DND-41 (cell line): ENCODE measurements at regions not wholly inside any gene's neighbourhood (a gene's known extent, or its start where the extent isn't known, plus 50 kb on each side); places are given as distances from the start of the nearest gene placed in this dataset.

Experiments used
- ATAC-seq: fragments of 200-7000 bp; cut with Tn5 transposase; 3 replicates; pipeline ENCODE4 v1.9.1; 2021; ENCODE audit warnings: low read depth; ENCODE audit not compliant: insufficient read depth
- DNase-seq: peaks from one replicate; pipeline ENCODE4 v3.0.0-alpha.2; 2020
- H2AFZ ChIP-seq: 2 replicates; pipeline ENCODE4 v1.6.0; 2012; ENCODE audit warnings: low read depth, low read length
- H3K27ac ChIP-seq: 2 replicates; pipeline ENCODE4 v1.5.1; 2012; ENCODE audit warnings: low read length, inconsistent platforms
- H3K27me3 ChIP-seq: fragments of 200-600 bp; sonication (generic); 2 replicates; pipeline ENCODE4 v1.6.0; 2012; ENCODE audit warnings: low read length, mild to moderate bottlenecking, inconsistent platforms; ENCODE audit not compliant: insufficient read depth, poor library complexity
- H3K36me3 ChIP-seq: 2 replicates; pipeline ENCODE4 v1.5.1; 2012; ENCODE audit warnings: low read length, inconsistent platforms; ENCODE audit not compliant: insufficient read depth
- H3K4me1 ChIP-seq: 2 replicates; pipeline ENCODE4 v1.5.1; 2012; ENCODE audit warnings: mild to moderate bottlenecking, low read length; ENCODE audit not compliant: insufficient read depth
- H3K4me2 ChIP-seq: 2 replicates; pipeline ENCODE4 v1.6.0; 2012; ENCODE audit warnings: mild to moderate bottlenecking, moderate library complexity, low read length, inconsistent platforms; ENCODE audit not compliant: insufficient read depth
- H3K4me3 ChIP-seq, 2 experiments: fragments of 200-600 bp in 1 of 2; shearing (Covaris generic) in 1 of 2; 2 replicates each; pipeline ENCODE4 v1.5.1; 2012 to 2016; ENCODE audit warnings: inconsistent platforms in 2 of 2, low read length in 2 of 2, mild to moderate bottlenecking in 2 of 2, low read depth in 1 of 2, moderate library complexity in 1 of 2
- H3K79me2 ChIP-seq: 2 replicates; pipeline ENCODE4 v1.6.0; 2012; ENCODE audit warnings: low read length, inconsistent platforms; ENCODE audit not compliant: insufficient read depth
- H3K9ac ChIP-seq: 2 replicates; pipeline ENCODE4 v1.6.0; 2012; ENCODE audit warnings: low read depth, mild to moderate bottlenecking, inconsistent platforms, low read length, moderate library complexity
- H3K9me3 ChIP-seq: 2 replicates; pipeline ENCODE4 v1.5.1; 2012; ENCODE audit warnings: low read length, moderate library complexity, mild to moderate bottlenecking, inconsistent platforms; ENCODE audit not compliant: insufficient read depth, severe bottlenecking
- H4K20me1 ChIP-seq: 2 replicates; pipeline ENCODE4 v1.6.0; 2012; ENCODE audit warnings: low read length; ENCODE audit not compliant: insufficient read depth
- EZH2 ChIP-seq: IDR thresholded peaks from 3 replicates; pipeline ENCODE4 v1.6.1; 2012; ENCODE audit warnings: borderline replicate concordance, low read depth, mild to moderate bottlenecking, moderate library complexity, low read length, inconsistent platforms; ENCODE audit not compliant: severe bottlenecking
- TF ChIP-seq, protein P1 (sequence below): IDR thresholded peaks from 2 replicates; pipeline ENCODE4 v1.5.1; 2012; ENCODE audit warnings: borderline replicate concordance, low read length, moderate library complexity, mild to moderate bottlenecking; ENCODE audit not compliant: poor library complexity, severe bottlenecking; ENCODE audit errors: extremely low read depth

GRCh38 chr2:205877496-205877895 lies 195.2 kb downstream of the NRP2 start:
- H3K9me3 ChIP-seq: no peaks in the 10 kb centered on the region
- H3K9ac ChIP-seq: no peak overlapping the region
- no peaks in the 10 kb centered on the region for H3K4me1 ChIP-seq
- no peak overlapping the region for H2AFZ ChIP-seq
- H3K27me3 ChIP-seq: no peaks in the 10 kb centered on the region
- DNase-seq (no peak), ATAC-seq (no peak)
- no peak for TF ChIP-seq EZH2
- TF ChIP-seq, protein P1, sequence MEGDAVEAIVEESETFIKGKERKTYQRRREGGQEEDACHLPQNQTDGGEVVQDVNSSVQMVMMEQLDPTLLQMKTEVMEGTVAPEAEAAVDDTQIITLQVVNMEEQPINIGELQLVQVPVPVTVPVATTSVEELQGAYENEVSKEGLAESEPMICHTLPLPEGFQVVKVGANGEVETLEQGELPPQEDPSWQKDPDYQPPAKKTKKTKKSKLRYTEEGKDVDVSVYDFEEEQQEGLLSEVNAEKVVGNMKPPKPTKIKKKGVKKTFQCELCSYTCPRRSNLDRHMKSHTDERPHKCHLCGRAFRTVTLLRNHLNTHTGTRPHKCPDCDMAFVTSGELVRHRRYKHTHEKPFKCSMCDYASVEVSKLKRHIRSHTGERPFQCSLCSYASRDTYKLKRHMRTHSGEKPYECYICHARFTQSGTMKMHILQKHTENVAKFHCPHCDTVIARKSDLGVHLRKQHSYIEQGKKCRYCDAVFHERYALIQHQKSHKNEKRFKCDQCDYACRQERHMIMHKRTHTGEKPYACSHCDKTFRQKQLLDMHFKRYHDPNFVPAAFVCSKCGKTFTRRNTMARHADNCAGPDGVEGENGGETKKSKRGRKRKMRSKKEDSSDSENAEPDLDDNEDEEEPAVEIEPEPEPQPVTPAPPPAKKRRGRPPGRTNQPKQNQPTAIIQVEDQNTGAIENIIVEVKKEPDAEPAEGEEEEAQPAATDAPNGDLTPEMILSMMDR: no peak
- H3K36me3 ChIP-seq: no peaks in the 10 kb centered on the region
- no peaks in the 10 kb centered on the region for H3K79me2 ChIP-seq
- H3K4me3 ChIP-seq: no peak overlapping the region
- no peaks in the 10 kb centered on the region for H4K20me1 ChIP-seq
- H3K27ac ChIP-seq: no peak overlapping the region
- H3K4me2 ChIP-seq: no peak overlapping the region

- no peaks in the 10 kb centered on the region for H3K9me3 ChIP-seq
- ATAC-seq (no peak), DNase-seq (no peak)
- no peak overlapping the region for H3K27ac ChIP-seq
- H2AFZ ChIP-seq: no peak overlapping the region
- no peaks in the 10 kb centered on the region for H3K4me1 ChIP-seq
- H3K4me3 ChIP-seq: no peak overlapping the region
- no peak overlapping the region for H3K9ac ChIP-seq
- no peaks in the 10 kb centered on the region for H3K27me3 ChIP-seq
- H3K79me2 ChIP-seq: no peaks in the 10 kb centered on the region
- H4K20me1 ChIP-seq: no peaks in the 10 kb centered on the region
- no peak overlapping the region for H3K4me2 ChIP-seq
- no peaks in the 10 kb centered on the region for H3K36me3 ChIP-seq
- TF ChIP-seq, protein P1: no peak
- TF ChIP-seq EZH2: no peak
These were observed 193.8 kb downstream of the NRP2 start for GRCh38 chr2:205876127-205876526.

- Histone ChIP-seq H4K20me1 (no peaks in the 10 kb centered on the region), H3K9ac (no peak overlapping the region), H3K27ac (no peak overlapping the region), H3K36me3 (no peaks in the 10 kb centered on the region), H3K9me3 (no peaks in the 10 kb centered on the region), H3K4me2 (no peak overlapping the region), H2AFZ (no peak overlapping the region), H3K79me2 (no peaks in the 10 kb centered on the region), H3K4me1 (no peaks in the 10 kb centered on the region), H3K27me3 (peaks cover 2% of the 10 kb centered on the region), H3K4me3 (no peak overlapping the region)
- ATAC-seq (no peak), DNase-seq (no peak)
- TF ChIP-seq EZH2: no peak
- TF ChIP-seq, protein P1: no peak
These were observed 190.4 kb downstream of the NRP2 start for GRCh38 chr2:205872716-205873115.

DNA sequence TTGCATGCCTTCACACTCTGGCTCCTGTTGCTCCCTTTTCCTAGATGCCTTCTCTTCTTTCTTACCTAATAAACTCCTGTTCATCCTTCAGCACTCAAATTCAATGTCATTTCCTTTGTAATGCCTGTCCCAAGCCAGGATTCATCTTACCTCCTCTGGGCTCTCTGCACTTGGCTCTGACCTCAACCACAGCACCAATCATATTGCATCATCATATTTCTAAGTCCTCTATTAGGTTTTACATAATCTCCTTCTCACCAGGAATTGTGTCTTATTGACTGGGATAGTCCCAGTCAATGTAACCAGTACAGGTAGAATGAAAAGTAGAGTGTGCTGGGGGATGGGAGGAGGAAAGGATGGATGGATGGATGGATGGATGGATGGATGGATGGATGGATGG lies 187.1 kb downstream of the NRP2 start:
- Histone ChIP-seq H2AFZ (no peak overlapping the region), H3K9ac (no peak overlapping the region), H3K79me2 (no peaks in the 10 kb centered on the region), H3K4me1 (no peaks in the 10 kb centered on the region), H3K27ac (no peak overlapping the region), H3K4me2 (no peak overlapping the region), H3K36me3 (no peaks in the 10 kb centered on the region), H3K27me3 (peaks cover 2% of the 10 kb centered on the region), H3K9me3 (no peaks in the 10 kb centered on the region), H4K20me1 (no peaks in the 10 kb centered on the region), H3K4me3 (no peak overlapping the region)
- DNase-seq (no peak), ATAC-seq (no peak)
- no peak for TF ChIP-seq EZH2
- TF ChIP-seq, protein P1: no peak
